Progenitor cell of endocrine pancreas (in vitro differentiated cells): ENCODE measurements at regions not wholly inside any gene's neighbourhood (a gene's known extent, or its start where the extent isn't known, plus 50 kb on each side); places are given as distances from the start of the nearest gene placed in this dataset.

Experiments
- DNase-seq: peaks from one replicate; pipeline ENCODE4 v3.0.0; 2021; ENCODE audit warnings: low spot score; ENCODE audit not compliant: unreplicated experiment
- H3K27ac Mint-ChIP-seq: 2 replicates; pipeline ENCODE4 v1.8.0; 2021; ENCODE audit warnings: mild to moderate bottlenecking, moderate library complexity, mixed read lengths
- H3K27me3 Mint-ChIP-seq: 2 replicates; pipeline ENCODE4 v1.8.0; 2021; ENCODE audit warnings: mixed read lengths
- H3K36me3 Mint-ChIP-seq: 2 replicates; pipeline ENCODE4 v1.8.0; 2022; ENCODE audit warnings: mixed read lengths; ENCODE audit not compliant: insufficient read depth
- H3K4me1 Mint-ChIP-seq: 2 replicates; pipeline ENCODE4 v1.8.0; 2021; ENCODE audit warnings: low read depth, mixed read lengths
- H3K4me3 Mint-ChIP-seq: 2 replicates; pipeline ENCODE4 v1.8.0; 2021; ENCODE audit warnings: low read depth, mild to moderate bottlenecking, moderate library complexity, mixed read lengths
- H3K9me3 Mint-ChIP-seq: 2 replicates; pipeline ENCODE4 v1.8.0; 2021; ENCODE audit warnings: low read depth, mixed read lengths
- TF ChIP-seq, protein P1 (sequence below): fragments of 200-600 bp; sonication (generic); IDR thresholded peaks from one replicate; pipeline ENCODE4 v1.5.0; 2021; ENCODE audit warnings: antibody characterized with exemption, mild to moderate bottlenecking; ENCODE audit not compliant: unreplicated experiment

- no peaks in the 10 kb centered on the region for H3K9me3 Mint-ChIP-seq
- peaks cover 17% of the 10 kb centered on the region for H3K4me1 Mint-ChIP-seq
- TF ChIP-seq, protein P1, sequence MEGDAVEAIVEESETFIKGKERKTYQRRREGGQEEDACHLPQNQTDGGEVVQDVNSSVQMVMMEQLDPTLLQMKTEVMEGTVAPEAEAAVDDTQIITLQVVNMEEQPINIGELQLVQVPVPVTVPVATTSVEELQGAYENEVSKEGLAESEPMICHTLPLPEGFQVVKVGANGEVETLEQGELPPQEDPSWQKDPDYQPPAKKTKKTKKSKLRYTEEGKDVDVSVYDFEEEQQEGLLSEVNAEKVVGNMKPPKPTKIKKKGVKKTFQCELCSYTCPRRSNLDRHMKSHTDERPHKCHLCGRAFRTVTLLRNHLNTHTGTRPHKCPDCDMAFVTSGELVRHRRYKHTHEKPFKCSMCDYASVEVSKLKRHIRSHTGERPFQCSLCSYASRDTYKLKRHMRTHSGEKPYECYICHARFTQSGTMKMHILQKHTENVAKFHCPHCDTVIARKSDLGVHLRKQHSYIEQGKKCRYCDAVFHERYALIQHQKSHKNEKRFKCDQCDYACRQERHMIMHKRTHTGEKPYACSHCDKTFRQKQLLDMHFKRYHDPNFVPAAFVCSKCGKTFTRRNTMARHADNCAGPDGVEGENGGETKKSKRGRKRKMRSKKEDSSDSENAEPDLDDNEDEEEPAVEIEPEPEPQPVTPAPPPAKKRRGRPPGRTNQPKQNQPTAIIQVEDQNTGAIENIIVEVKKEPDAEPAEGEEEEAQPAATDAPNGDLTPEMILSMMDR = no peak
- H3K27me3 Mint-ChIP-seq = peaks cover 10% of the 10 kb centered on the region
- no peak overlapping the region for H3K27ac Mint-ChIP-seq
- DNase-seq = no peak
- no peak overlapping the region for H3K4me3 Mint-ChIP-seq
- no peaks in the 10 kb centered on the region for H3K36me3 Mint-ChIP-seq
These were observed 782.9 kb downstream of the BRD1 start for GRCh38 chr22:49044776-49045175.

GRCh38 chr22:49044091-49044490 lies 783.6 kb downstream of the BRD1 start:
- TF ChIP-seq, protein P1 = no peak
- DNase-seq = no peak
- H3K27me3 Mint-ChIP-seq = peaks cover 11% of the 10 kb centered on the region
- no peak overlapping the region for H3K27ac Mint-ChIP-seq
- H3K4me3 Mint-ChIP-seq = no peak overlapping the region
- H3K36me3 Mint-ChIP-seq = no peaks in the 10 kb centered on the region
- H3K9me3 Mint-ChIP-seq = no peaks in the 10 kb centered on the region
- H3K4me1 Mint-ChIP-seq = peaks cover 23% of the 10 kb centered on the region

DNA sequence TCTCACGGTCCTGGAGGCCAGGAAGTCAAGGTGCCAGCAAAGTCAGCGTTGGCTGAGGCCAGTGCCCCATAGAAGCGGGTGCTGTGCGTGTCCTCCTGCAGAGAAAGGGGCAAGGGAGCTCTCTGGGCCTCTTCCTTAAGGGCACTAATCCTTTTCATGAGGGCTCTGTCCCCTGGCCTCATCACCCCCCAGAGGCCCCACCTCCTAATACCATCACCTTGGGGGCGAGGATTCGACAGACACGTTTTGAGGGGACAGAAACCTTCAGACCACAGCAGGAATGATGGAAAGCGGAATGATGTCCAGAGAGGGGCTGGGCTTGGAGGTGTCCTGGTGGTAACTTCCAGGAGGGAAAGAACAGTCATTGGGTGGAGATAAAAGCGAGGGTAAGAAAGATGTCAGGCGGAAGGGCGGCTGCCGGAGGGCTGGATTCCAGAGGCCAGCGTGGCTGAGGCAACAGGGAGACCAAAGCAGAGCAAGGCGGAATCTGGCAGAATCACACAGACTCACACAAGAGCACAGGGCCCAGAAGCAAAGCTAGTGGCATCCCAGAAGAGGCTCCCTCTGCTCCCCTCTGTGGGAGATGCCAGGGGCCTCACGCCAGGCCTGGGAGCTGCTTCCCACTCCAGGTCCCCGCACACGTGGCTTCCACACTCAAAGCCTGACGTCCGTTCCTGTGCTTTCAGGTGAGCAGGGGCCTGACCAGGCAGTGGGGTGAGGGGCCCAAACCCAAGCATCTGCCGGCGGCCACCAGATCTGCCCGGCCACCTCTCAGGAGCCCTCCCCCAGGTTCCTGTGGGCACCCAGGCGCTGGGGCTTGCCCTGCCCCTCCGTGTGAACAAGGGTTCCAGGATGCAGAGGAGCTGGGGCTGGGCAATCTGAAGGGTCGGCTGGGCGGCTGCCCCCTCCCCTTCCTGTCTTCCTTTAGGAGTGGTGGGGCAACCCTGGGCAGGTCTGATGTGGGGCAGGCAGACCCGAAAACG lies 784.5 kb downstream of the BRD1 start:
- Mint-ChIP-seq H3K27me3 (peaks cover 11% of the 10 kb centered on the region), H3K4me3 (no peak overlapping the region), H3K36me3 (no peaks in the 10 kb centered on the region), H3K4me1 (peaks cover 19% of the 10 kb centered on the region), H3K27ac (no peak overlapping the region), H3K9me3 (no peaks in the 10 kb centered on the region)
- TF ChIP-seq, protein P1 = no peak
- no peak for DNase-seq

DNA sequence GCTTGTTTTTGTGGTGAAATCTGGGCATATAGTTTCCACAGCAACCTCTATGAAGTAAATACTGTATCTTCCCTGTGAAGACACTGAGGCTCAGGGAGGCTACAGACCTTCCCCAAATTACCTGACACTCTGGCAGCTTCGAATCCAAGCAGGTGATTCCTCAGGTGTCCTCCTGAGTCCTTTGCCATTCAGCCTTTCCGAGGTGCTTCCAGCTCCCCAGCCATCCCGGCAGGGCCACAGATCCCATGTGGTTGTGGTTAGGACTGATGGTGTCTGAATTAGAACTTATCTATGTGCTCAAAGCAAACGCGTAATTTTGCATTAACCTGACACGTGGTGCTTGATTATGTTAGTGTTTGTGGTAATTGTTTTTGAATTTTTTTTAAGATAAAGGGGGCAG lies 785.6 kb downstream of the BRD1 start:
- H3K36me3 Mint-ChIP-seq = no peaks in the 10 kb centered on the region
- no peak for DNase-seq

DNA sequence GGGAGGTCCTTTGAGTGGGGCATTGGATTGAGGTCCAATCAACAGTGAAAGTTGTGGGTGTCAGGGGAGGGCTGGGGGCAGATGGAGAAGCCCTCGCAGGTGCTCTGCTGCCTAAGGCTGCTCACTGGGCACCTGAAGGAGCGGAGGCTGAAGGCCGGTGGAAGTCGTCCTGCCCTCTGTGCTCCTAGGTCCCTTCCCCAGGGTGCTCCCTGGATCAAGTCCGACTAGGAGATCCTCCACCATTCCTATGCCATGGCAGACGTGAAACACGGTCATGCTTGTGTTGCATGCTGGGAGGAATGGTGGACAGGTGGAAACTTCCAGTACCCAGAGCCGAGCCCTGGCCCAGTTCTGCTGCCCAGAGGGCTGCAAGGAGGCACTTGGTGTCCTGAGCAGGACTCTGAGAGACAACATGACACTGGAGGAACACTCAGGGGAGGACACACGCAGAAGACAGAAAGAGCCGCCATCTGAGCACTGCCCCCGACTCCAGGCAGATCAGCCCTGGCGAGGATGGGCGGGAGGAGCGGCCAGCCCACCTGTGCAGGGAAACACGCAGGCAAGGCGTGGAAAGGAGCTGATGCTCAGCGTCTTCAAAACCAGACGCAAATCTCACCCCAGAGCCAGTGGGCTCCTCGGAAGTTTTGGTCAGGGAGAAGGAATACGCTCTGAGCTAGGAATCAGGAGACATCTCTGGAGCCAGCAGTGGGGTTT lies 786.8 kb downstream of the BRD1 start:
- Mint-ChIP-seq H3K27me3 (peaks cover 11% of the 10 kb centered on the region), H3K36me3 (no peaks in the 10 kb centered on the region), H3K4me3 (no peak overlapping the region), H3K9me3 (no peaks in the 10 kb centered on the region), H3K4me1 (peaks cover 16% of the 10 kb centered on the region), H3K27ac (no peak overlapping the region)
- no peak for DNase-seq
- TF ChIP-seq, protein P1 = no peak

More for the DNA sequence above, 785.6 kb downstream of the BRD1 start:
- no peak overlapping the region for H3K4me3 Mint-ChIP-seq
- peaks cover 9% of the 10 kb centered on the region for H3K4me1 Mint-ChIP-seq
- TF ChIP-seq, protein P1 = no peak
- H3K9me3 Mint-ChIP-seq = no peaks in the 10 kb centered on the region
- no peak overlapping the region for H3K27ac Mint-ChIP-seq
- H3K27me3 Mint-ChIP-seq = peaks cover 11% of the 10 kb centered on the region
